Loucy (cell line): ENCODE measurements at regions not wholly inside any gene's neighbourhood (a gene's known extent, or its start where the extent isn't known, plus 50 kb on each side); places are given as distances from the start of the nearest gene placed in this dataset.

Experiments
- CTCF ChIP-seq: fragments of 200-600 bp; sonication (generic); conservative IDR thresholded peaks from 2 replicates; pipeline ENCODE4 v1.5.1; 2014; ENCODE audit warnings: mild to moderate bottlenecking, antibody characterized with exemption, low read length
- EZH2phosphoT487 ChIP-seq: fragments of 200-600 bp; IDR thresholded peaks from 2 replicates; pipeline ENCODE4 v1.6.1; 2018; ENCODE audit warnings: antibody characterized with exemption, mild to moderate bottlenecking, moderate library complexity, borderline replicate concordance

GRCh38 chr13:76314495-76314894 lies 571.7 kb downstream of the KCTD12 start:
- no peak for TF ChIP-seq CTCF
- no peak for TF ChIP-seq EZH2phosphoT487
